SK-N-SH treated with all-trans-retinoic acid at 6 μM for 48 hours (cell line): ENCODE measurements at regions not wholly inside any gene's neighbourhood (a gene's known extent, or its start where the extent isn't known, plus 50 kb on each side); places are given as distances from the start of the nearest gene placed in this dataset.

Source experiments
- PATZ1 ChIP-seq: fragments of 250-450 bp; sonication (Bioruptor Pico); IDR thresholded peaks from 2 replicates; pipeline ENCODE4 v1.8.0; 2020; ENCODE audit warnings: mild to moderate bottlenecking, moderate library complexity, borderline replicate concordance
- TOX ChIP-seq: fragments of 250-450 bp; sonication (Bioruptor Pico); IDR thresholded peaks from 2 replicates; pipeline ENCODE4 v1.8.0; 2021; ENCODE audit warnings: mild to moderate bottlenecking, moderate library complexity, borderline replicate concordance
- TSHZ2 ChIP-seq: fragments of 250-450 bp; sonication (Bioruptor Pico); IDR thresholded peaks from 2 replicates; pipeline ENCODE4 v1.5.0; 2020; ENCODE audit warnings: mild to moderate bottlenecking, moderate library complexity
- ZC3H10 ChIP-seq: fragments of 250-450 bp; sonication (Bioruptor Pico); IDR thresholded peaks from 2 replicates; pipeline ENCODE4 v1.5.1; 2021; ENCODE audit warnings: mild to moderate bottlenecking, moderate library complexity
- ZFP3 ChIP-seq: fragments of 250-450 bp; sonication (Bioruptor Pico); IDR thresholded peaks from 2 replicates; pipeline ENCODE4 v1.5.0; 2020; ENCODE audit warnings: mild to moderate bottlenecking, moderate library complexity

- TF ChIP-seq TSHZ2 (CRISPR knock-in tag): no peak
- TF ChIP-seq ZC3H10: no peak
- no peak for TF ChIP-seq TOX (CRISPR knock-in tag)
- no peak for TF ChIP-seq ZFP3
- no peak for TF ChIP-seq PATZ1 (CRISPR knock-in tag)
These were observed 208.1 kb downstream of the OPA1 start for GRCh38 chr3:193801097-193801496.
